ENCODE measurements at regions not wholly inside any gene's neighbourhood (a gene's known extent, or its start where the extent isn't known, plus 50 kb on each side); places are given as distances from the start of the nearest gene placed in this dataset.
"Not testable (repeated sequence)": the region's sequence is repeated elsewhere in the genome, so short reads cannot be mapped to it uniquely, and the experiment has no call there.

DNA sequence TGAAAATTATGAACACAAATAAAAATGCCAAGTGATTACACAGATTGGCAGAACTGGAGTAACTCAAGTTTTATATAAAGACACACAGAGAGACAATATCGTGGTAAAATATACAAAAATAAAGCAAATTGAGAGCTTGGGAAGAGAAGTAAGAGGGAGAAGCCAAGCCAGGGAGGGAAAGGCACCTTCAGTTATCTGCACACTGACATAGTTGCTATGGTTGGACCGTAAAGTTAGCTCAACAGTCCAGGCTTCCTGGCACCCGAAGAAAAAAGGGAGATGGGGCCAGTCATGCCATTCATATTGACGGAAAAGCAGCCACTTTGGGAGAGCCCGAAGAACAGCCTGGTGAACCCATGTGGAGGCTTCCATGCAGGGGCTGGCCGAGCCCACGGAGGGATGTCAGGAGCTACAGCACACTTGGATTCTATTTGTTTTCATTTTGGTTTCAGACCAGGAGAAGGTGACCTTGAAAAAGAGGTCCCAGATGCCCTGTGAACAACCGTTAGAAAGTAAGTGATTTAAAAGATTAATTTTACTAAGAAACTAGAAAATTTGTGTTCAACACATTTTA lies 177.1 kb upstream of the IRF2BP2 start:
- not testable (repeated sequence) for H3K4me1 Mint-ChIP-seq (ENCODE audit: unreplicated experiment); H3K27ac Mint-ChIP-seq (ENCODE audit: unreplicated experiment); DNase-seq (ENCODE audit: extremely low spot score, unreplicated experiment); H3K36me3 Mint-ChIP-seq (ENCODE audit: unreplicated experiment); H3K4me3 Mint-ChIP-seq (ENCODE audit: unreplicated experiment); H3K27me3 Mint-ChIP-seq (ENCODE audit: unreplicated experiment); H3K9me3 Mint-ChIP-seq (ENCODE audit: unreplicated experiment)

DNA sequence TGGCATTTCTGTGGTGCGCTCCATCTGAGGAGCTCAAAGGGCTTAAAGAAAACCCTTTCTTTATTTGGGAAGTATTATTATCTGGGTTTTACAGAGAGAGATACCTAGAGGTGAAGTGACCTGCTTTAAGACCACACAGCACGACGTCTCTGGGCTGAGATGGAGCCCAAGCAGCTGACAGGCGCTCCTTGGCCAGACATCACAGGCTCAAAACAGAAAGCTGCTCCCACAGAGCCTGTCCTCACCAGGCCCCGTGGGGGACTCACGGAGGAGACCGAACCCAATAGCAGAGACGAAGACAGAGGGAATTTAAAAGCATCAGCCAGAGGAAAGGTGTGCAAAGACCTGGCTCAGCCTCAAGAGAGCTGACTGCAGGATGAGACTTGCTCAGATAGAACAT lies 175.9 kb upstream of the IRF2BP2 start:
- H3K36me3 Mint-ChIP-seq (ENCODE audit: unreplicated experiment); H3K4me1 Mint-ChIP-seq (ENCODE audit: unreplicated experiment); DNase-seq (ENCODE audit: extremely low spot score, unreplicated experiment); H3K9me3 Mint-ChIP-seq (ENCODE audit: unreplicated experiment); H3K27ac Mint-ChIP-seq (ENCODE audit: unreplicated experiment); H3K4me3 Mint-ChIP-seq (ENCODE audit: unreplicated experiment); H3K27me3 Mint-ChIP-seq (ENCODE audit: unreplicated experiment): not testable (repeated sequence)

DNA sequence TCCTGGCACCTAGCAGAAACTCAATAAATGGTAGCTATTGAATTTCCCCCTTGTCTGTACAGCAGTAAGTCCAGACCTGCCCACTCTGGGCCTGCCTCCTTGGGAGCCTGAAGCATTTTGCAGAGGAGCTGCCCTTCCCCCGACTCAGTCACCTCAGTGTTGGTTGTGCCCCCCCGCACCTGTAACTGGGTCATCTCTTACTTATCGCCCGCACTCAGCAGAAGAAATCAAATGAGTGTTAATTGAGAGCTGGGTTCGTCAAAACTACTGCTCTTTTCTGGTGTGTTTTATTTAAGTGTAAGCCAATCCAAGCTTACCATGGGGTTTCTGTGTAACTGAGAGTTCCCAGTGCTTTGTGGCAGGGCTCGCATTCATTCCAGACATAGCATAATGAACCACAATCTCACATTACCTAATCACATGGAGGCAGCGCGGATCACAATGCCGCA lies 175.5 kb upstream of the IRF2BP2 start:
- not testable (repeated sequence) for DNase-seq (ENCODE audit: extremely low spot score, unreplicated experiment); H3K4me3 Mint-ChIP-seq (ENCODE audit: unreplicated experiment); H3K36me3 Mint-ChIP-seq (ENCODE audit: unreplicated experiment); H3K27me3 Mint-ChIP-seq (ENCODE audit: unreplicated experiment); H3K9me3 Mint-ChIP-seq (ENCODE audit: unreplicated experiment); H3K4me1 Mint-ChIP-seq (ENCODE audit: unreplicated experiment)
- peak overlapping the region; percentile 62 for H3K27ac Mint-ChIP-seq (ENCODE audit: unreplicated experiment)

DNA sequence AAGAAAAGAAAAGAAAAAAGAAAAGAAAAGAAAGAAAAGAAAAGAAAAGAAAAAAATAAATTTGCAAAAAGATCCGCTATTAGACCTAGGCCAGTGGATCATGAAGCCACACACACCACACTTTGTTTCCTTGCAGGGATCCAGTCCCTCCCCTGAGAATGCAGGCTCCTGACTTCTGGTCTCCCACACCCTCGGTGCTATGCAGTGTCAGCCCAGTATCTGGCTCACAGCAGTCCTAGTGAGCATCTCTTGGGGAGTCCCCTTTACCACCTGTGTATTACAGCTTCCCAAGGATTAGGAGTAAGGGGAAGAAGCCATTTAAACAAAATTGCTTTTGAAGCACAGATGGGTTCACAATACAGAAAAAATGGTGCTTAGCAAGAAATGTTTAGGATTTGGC lies 174.1 kb upstream of the IRF2BP2 start:
- not testable (repeated sequence) for H3K36me3 Mint-ChIP-seq (ENCODE audit: unreplicated experiment); H3K27me3 Mint-ChIP-seq (ENCODE audit: unreplicated experiment); H3K4me1 Mint-ChIP-seq (ENCODE audit: unreplicated experiment)

DNA sequence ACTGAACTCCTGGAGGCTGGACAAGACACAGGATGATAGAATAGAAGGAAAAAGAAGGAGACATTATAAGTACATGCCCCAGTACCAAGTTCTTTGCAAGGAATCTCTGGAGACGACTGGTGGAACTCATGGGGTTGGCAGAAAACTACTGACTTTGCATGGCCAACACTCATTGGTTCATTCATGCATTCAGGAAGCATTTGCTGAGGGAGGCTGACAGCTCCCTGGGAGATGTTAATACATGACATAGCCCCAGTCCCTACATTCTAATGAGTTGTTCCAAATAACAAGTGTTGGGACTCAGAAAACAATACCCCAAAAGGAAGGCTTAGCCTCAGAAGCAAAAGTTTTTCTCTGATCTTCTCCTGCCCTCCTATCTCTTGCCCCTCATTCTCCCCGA lies 172.8 kb upstream of the IRF2BP2 start:
- H3K27ac Mint-ChIP-seq (ENCODE audit: unreplicated experiment) = no peak overlapping the region
- no peak overlapping the region for H3K4me3 Mint-ChIP-seq (ENCODE audit: unreplicated experiment)
- TF ChIP-seq, protein P1, sequence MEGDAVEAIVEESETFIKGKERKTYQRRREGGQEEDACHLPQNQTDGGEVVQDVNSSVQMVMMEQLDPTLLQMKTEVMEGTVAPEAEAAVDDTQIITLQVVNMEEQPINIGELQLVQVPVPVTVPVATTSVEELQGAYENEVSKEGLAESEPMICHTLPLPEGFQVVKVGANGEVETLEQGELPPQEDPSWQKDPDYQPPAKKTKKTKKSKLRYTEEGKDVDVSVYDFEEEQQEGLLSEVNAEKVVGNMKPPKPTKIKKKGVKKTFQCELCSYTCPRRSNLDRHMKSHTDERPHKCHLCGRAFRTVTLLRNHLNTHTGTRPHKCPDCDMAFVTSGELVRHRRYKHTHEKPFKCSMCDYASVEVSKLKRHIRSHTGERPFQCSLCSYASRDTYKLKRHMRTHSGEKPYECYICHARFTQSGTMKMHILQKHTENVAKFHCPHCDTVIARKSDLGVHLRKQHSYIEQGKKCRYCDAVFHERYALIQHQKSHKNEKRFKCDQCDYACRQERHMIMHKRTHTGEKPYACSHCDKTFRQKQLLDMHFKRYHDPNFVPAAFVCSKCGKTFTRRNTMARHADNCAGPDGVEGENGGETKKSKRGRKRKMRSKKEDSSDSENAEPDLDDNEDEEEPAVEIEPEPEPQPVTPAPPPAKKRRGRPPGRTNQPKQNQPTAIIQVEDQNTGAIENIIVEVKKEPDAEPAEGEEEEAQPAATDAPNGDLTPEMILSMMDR (IDR thresholded peaks at IDR 0.05) = no peak
- no peaks in the 10 kb centered on the region for H3K27me3 Mint-ChIP-seq (ENCODE audit: unreplicated experiment)
- DNase-seq (ENCODE audit: extremely low spot score, unreplicated experiment) = no peak
- peaks cover 4% of the 10 kb centered on the region for H3K4me1 Mint-ChIP-seq (ENCODE audit: unreplicated experiment)
- no peaks in the 10 kb centered on the region for H3K9me3 Mint-ChIP-seq (ENCODE audit: unreplicated experiment)
- H3K36me3 Mint-ChIP-seq (ENCODE audit: unreplicated experiment) = no peaks in the 10 kb centered on the region

More for the DNA sequence above, 174.1 kb upstream of the IRF2BP2 start:
- H3K4me3 Mint-ChIP-seq (ENCODE audit: unreplicated experiment); DNase-seq (ENCODE audit: extremely low spot score, unreplicated experiment); H3K9me3 Mint-ChIP-seq (ENCODE audit: unreplicated experiment); H3K27ac Mint-ChIP-seq (ENCODE audit: unreplicated experiment): not testable (repeated sequence)

DNA sequence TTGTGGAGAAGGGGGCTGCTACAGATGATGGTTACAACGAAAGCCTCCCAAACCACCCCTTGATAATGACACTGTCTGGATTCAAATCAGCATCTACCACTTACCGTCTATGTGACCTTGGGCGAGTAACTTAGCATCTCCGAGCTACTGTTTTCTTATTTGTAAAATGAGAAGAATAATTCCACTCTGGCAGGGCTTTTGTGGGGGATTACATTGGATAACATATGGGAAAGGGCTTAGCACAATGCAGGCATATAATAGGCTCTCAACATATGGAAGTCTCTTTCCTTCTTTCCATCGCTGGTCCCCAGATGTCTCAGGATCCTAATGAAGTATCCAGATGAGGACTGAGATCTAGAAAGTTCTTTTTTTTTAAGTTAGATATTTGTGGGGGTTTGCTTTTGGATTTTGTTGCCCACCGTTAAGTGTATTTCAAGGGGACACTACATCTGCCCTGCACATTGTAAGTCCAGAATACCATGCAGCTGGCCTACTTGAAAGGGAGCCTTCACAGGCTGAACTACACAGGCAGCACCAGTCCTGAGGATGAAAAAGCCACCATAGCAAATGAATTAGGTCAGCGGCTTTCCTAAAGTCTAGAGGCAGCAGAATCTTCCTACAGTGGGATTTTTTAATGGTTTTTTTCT lies 172.2 kb upstream of the IRF2BP2 start:
- Mint-ChIP-seq H3K4me1 (ENCODE audit: unreplicated experiment) (peaks cover 4% of the 10 kb centered on the region), H3K4me3 (ENCODE audit: unreplicated experiment) (no peak overlapping the region), H3K27me3 (ENCODE audit: unreplicated experiment) (no peaks in the 10 kb centered on the region), H3K9me3 (ENCODE audit: unreplicated experiment) (no peaks in the 10 kb centered on the region), H3K27ac (ENCODE audit: unreplicated experiment) (no peak overlapping the region), H3K36me3 (ENCODE audit: unreplicated experiment) (no peaks in the 10 kb centered on the region)
- TF ChIP-seq, protein P1 (IDR thresholded peaks at IDR 0.05) = no peak
- DNase-seq (ENCODE audit: extremely low spot score, unreplicated experiment) = no peak

DNA sequence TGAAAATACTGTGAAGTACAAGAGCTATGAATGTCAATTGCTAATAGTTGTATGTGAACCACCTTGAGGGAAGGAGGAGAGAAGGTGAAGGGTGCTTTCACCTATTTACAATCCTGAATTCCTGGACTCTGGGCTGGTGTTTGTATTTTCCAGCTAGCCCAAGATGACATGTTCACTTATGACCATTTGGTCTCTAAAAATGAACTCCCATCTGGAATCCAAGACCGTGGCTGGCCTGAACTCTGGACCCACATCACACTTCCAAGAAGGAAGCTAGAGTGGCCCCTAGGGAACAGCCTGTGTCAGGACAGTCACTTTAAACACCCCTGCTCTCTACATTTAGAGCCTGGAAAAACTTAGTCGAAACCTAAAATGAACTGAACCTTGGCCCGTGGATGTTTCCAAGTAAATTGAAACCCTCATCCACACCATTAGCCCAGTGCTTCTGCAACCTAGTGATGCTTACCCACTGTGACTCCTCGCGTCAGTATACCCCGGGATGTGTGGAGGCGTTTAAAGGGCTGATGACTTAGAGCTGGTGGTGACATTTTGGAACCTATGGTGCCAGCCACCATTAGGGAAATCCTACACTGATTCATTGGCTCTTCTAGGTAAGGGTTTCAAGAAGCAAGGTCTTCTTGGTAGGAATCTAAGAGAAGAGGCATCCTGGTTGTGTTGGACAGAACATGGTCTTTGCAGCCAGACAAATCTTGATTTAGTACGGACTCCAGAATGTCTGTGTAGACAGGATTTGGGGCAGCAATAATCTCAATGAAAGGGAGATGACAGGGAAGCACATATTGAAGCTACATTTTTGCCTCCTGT lies 171.5 kb upstream of the IRF2BP2 start:
- H3K36me3 Mint-ChIP-seq (ENCODE audit: unreplicated experiment) = no peaks in the 10 kb centered on the region
- H3K27me3 Mint-ChIP-seq (ENCODE audit: unreplicated experiment) = no peaks in the 10 kb centered on the region
- H3K4me1 Mint-ChIP-seq (ENCODE audit: unreplicated experiment) = peaks cover 4% of the 10 kb centered on the region
- H3K4me3 Mint-ChIP-seq (ENCODE audit: unreplicated experiment) = no peak overlapping the region
- TF ChIP-seq, protein P1 (IDR thresholded peaks at IDR 0.05) = no peak
- DNase-seq (ENCODE audit: extremely low spot score, unreplicated experiment) = no peak
- H3K9me3 Mint-ChIP-seq (ENCODE audit: unreplicated experiment) = no peaks in the 10 kb centered on the region
- H3K27ac Mint-ChIP-seq (ENCODE audit: unreplicated experiment) = no peak overlapping the region

All from osteocyte (in vitro differentiated cells).